SU-DHL-6 (cell line): ENCODE measurements at regions not wholly inside any gene's neighbourhood (a gene's known extent, or its start where the extent isn't known, plus 50 kb on each side); places are given as distances from the start of the nearest gene placed in this dataset.

ENCODE experiments used
- CTCF ChIP-seq: fragments of 200-600 bp; sonication (generic); IDR thresholded peaks from one replicate; pipeline ENCODE4 v1.5.1; 2017; ENCODE audit warnings: antibody characterized with exemption, mild to moderate bottlenecking, low read length, moderate library complexity; ENCODE audit not compliant: insufficient read depth, poor library complexity, severe bottlenecking
- EZH2phosphoT487 ChIP-seq: fragments of 200-600 bp; sonication (generic), shearing (Covaris generic); conservative IDR thresholded peaks from 2 replicates; pipeline ENCODE4 v1.6.1; 2018; ENCODE audit warnings: mild to moderate bottlenecking, antibody characterized with exemption, low read length, moderate library complexity, mixed read lengths

- TF ChIP-seq EZH2phosphoT487 (no peak), CTCF (no peak)
Observed at GRCh38 chr14:105849933-105850626, 323.7 kb downstream of the TMEM121 start.
